ENCODE measurements at regions not wholly inside any gene's neighbourhood (a gene's known extent, or its start where the extent isn't known, plus 50 kb on each side); places are given as distances from the start of the nearest gene placed in this dataset.
A peak's percentile ranks its signal among the peaks of the same experiment; 100 is the strongest.

DNA sequence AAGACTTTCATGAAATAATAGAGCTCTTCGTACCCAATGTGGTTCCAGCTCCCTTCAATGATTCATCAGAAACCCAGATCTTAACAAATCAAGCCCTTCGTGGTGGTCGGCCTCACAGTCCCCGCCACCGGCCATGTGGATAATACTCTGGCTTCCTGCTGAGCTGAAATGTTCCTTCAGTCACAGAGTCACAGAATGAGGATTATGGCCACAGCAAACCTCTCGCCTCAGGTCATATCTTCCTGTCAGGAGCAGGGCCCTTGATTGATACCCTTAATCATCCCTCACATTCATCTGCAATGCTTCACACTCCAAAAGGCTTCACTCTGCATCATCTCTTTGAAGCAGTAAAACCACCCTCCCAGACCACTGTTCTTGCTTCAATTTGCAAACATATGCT lies 452.6 kb downstream of the OCA2 start:
- peaks cover 16 to 26% of the 10 kb centered on the region in 2 donors for H3K9me3 Mint-ChIP-seq
- ATAC-seq (no peak), DNase-seq (ENCODE audit: low spot score in 2 of 2) (no peak)
- peaks cover 0 to 10% of the 10 kb centered on the region in 2 donors for H3K36me3 Mint-ChIP-seq
- no peak overlapping the region for H3K27ac Mint-ChIP-seq

DNA sequence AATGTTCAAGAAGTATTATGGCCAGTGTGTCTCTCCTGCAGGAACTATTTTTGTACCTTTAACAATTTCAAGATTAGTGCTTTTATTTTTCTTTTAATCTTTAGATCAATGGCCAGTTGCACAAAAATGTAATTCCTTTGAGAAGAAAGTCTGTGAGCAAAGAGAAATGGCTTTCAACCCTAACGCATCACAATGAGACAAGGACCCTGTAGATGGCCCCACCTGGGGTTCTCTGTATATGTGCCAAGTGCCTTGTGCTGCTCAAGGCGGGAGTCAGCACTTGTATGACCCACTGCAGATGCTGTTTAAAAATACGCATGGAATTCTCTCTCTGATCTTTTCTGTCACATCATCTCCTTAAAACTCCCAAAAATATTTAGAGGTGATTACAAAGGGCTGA lies 453.4 kb downstream of the OCA2 start:
- ATAC-seq (no peak), DNase-seq (ENCODE audit: low spot score in 2 of 2) (no peak)
- Mint-ChIP-seq H3K36me3 (peaks cover 0 to 10% of the 10 kb centered on the region in 2 donors), H3K27ac (no peak overlapping the region), H3K9me3 (peaks cover 18 to 24% of the 10 kb centered on the region in 2 donors)

DNA sequence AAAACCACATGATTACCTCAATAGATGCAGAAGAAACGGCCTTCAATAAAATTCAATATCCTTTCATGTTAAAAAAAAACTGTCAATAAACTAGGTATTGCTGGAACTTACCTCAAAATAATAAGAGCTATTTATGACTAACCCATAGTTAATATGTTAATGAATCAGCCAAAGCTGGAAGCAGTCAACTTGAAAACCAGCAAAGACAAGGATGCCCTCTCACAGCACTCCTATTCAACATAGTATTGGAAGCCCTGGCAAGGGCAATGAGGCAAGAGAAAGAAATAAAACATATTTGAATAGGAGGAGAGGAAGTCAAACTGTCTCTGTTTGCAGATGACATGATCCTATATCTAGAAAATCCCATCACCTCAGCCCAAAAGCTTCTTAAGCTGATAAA lies 456.1 kb downstream of the OCA2 start:
- H3K27ac Mint-ChIP-seq: no peak overlapping the region
- H3K36me3 Mint-ChIP-seq: peaks cover 6 to 15% of the 10 kb centered on the region in 2 donors
- peaks cover 29 to 39% of the 10 kb centered on the region in 2 donors for H3K9me3 Mint-ChIP-seq
- no peak for DNase-seq (ENCODE audit: low spot score in 2 of 2)
- ATAC-seq: no peak

DNA sequence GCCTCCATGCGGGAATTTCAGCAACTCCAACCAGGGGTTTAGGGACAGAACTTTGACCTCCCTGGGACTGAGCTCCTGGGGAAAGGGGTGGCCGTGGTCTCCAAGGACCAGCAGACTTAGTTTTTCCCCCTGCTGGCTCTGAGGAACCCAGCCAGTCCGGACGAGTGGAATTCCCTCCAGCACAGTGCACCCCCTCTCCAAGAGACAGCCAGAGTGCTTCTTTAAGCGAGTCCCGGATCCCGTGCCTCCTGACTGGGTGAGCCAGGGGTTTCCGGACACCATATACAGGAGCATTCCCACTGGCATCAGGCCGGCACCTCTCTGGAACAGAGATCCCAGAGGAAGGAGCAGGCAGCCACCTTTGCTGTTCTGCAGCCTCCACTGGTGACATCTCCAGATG lies 459.5 kb downstream of the OCA2 start:
- H3K27ac Mint-ChIP-seq: no peak overlapping the region
- peaks cover 6 to 15% of the 10 kb centered on the region in 2 donors for H3K36me3 Mint-ChIP-seq
- peaks cover 29 to 40% of the 10 kb centered on the region in 2 donors for H3K9me3 Mint-ChIP-seq

DNA sequence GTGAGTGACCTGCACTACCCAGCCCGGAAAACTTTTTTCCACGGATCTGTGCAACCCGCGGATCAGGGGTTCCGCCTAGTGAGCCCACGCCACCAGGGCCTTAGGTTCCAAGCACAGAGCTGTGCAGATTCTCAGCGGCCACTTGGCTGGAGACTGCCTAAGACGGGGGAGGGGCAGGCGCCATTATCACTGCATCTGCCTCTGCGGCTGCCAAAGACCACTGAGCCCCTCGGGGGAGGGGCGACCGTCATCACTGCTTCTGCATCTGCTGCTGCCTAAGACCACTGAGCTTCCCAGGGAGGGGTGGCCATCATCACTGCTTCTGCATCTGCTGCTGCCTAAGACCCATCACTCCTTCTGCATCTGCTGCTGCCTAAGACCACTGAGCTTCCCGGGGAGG lies 460.2 kb downstream of the OCA2 start:
- Mint-ChIP-seq H3K36me3 (peaks cover 6 to 15% of the 10 kb centered on the region in 2 donors), H3K27ac (no peak overlapping the region), H3K9me3 (peaks cover 29 to 40% of the 10 kb centered on the region in 2 donors)
- ATAC-seq: no peak
- DNase-seq (ENCODE audit: low spot score in 2 of 2): no peak

More for the DNA sequence above, 459.5 kb downstream of the OCA2 start:
- no peak for DNase-seq (ENCODE audit: low spot score in 2 of 2)
- ATAC-seq: no peak

DNA sequence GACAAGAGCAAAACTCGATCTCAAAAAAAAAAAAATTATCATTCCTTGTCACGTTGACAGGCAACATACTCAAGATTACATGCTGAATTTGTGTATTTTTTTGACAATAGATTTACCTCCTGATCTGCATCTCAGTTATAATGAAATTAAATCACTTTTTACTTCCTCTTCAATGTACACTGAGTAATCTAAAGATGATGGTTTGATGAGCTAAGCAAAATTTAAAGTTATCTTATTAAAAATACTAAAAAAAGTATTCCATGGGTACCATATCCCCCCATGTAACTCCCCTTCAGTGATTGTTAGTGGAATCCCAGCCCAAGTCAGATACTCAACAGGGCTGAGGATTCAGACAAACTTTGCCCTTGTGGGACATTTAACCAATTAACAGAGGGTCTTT lies 463.2 kb downstream of the OCA2 start:
- ATAC-seq (no peak), DNase-seq (ENCODE audit: low spot score in 2 of 2) (no peak)
- Mint-ChIP-seq H3K27ac (no peak overlapping the region), H3K9me3 (peaks cover 18 to 28% of the 10 kb centered on the region in 2 donors), H3K36me3 (peaks cover 5 to 6% of the 10 kb centered on the region in 2 donors)

DNA sequence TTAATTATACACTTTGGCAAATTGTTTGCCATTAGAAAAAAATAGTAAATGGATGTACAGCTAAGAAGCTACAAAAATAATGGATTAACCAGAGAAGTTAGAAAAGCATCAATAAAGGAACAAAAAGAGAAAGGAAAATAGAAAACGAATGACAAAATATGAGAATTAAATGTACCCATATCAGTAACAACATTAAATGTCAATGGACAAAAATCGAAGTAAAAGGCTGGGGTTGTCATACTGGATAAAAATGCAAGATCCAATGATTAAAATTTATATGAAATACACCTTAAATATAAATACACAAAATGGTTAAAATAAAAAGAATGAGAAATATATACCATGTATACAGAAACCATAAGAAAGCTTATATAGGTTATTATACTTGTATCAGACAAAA lies 470.6 kb downstream of the OCA2 start:
- DNase-seq (ENCODE audit: low spot score in 2 of 2): no peak
- Mint-ChIP-seq H3K9me3 (peaks cover 34 to 40% of the 10 kb centered on the region in 2 donors), H3K36me3 (peaks cover 0 to 17% of the 10 kb centered on the region in 2 donors), H3K27ac (no peak overlapping the region)
- ATAC-seq: no peak

DNA sequence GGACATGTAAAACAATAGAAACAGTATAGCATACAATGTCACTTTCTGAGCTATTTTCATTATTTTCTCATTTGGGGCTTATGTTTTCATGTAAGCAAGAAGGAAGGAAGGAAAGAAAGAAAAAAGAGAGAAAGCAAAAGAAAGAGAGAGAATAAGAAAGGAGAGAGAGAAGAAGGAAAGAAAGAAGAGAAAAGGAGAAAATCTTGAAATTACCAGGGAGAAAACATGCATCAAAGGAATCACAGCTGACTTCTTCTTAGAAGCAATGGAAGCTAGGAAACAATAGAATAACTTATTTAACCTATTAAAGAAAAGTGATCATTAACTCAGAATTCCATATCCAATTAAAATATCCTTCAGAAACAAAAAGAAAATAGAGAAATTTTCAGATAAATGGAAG lies 471.5 kb downstream of the OCA2 start:
- H3K27ac Mint-ChIP-seq: no peak overlapping the region
- peaks cover 42 to 49% of the 10 kb centered on the region in 2 donors for H3K9me3 Mint-ChIP-seq
- ATAC-seq (no peak), DNase-seq (ENCODE audit: low spot score in 2 of 2) (no peak)
- peaks cover 0 to 25% of the 10 kb centered on the region in 2 donors for H3K36me3 Mint-ChIP-seq

DNA sequence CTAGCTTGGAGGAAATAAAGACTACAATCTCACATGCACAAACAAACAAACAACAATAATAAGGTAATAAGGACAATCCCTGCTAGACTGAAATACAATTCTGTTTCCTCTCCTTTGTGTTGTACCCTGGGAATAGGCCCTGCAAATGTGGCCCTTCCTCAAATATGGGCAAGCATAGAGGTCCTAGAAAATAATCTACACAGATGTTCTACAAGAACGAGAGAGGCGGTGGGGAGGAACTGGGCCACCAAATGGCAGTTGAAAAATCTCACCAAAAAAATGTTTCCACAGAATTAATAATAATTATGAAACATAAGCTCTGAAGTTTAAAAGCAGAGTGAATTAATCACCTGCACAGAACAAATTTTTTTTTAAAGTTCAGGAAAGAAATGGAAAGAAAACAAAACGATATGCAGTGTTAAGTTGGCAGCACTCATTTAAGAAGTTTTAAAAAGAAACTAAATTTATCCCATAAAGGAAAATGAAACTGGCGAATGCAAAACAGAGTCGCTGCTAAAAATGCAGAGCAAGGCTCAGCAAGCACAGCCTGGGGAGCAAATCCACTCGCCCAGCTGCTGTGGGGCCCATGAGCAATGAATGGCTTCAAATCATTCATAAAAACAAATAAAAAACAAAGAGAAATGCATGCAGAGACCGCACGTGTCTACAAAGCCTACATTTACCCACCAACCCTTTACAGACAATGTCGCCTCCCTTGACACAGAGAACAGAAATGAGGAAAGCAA lies 475.4 kb downstream of the OCA2 start:
- DNase-seq (ENCODE audit: low spot score in 2 of 2) (no peak), ATAC-seq (no peak)
- H3K9me3 Mint-ChIP-seq: peaks cover 32 to 42% of the 10 kb centered on the region in 2 donors
- peak overlapping the region in 1 of 2 donors; percentile 61 for H3K27ac Mint-ChIP-seq
- H3K36me3 Mint-ChIP-seq: peaks cover 0 to 28% of the 10 kb centered on the region in 2 donors

DNA sequence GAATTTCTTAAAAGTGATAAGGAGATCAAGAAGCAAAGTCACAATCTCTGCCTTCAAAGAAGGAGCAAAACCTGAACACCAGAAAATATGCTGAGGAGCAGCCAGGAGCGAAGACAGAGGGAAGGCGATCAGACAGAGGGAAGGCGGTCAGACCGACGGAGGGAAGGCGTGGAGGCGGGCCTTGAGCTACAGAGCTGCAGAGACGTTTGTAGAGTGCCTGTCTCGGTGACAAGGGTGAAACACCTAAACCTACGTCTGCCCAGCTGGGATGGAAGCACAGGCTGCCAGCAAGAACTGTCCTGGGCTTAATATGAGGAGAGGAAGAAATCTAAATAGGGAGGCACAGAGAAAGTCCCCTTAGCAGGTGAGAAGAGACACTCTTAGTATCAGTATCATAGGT lies 476.0 kb downstream of the OCA2 start:
- DNase-seq (ENCODE audit: low spot score in 2 of 2) (no peak), ATAC-seq (no peak)
- Mint-ChIP-seq H3K9me3 (peaks cover 28 to 37% of the 10 kb centered on the region in 2 donors), H3K27ac (no peak overlapping the region), H3K36me3 (peaks cover 0 to 23% of the 10 kb centered on the region in 2 donors)

DNA sequence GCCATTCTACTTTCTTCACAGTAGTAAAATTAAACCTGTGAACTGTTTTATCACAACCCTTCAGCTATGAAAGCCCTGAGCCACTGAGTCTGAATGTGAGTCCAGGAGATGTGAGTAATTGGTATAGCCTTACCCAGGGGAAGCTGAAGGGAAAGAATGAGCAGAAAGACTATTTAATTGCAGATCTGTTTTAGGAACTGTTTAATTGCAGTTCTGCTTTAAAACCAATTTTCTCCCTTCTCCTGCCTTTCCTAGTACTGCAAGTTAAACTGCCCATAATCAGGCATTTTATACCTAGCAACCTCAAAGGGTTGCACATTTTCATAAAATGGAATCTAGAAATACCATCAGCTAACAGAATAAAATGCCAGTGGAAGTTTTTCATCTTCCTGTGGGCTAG lies 476.7 kb downstream of the OCA2 start:
- Mint-ChIP-seq H3K9me3 (peaks cover 23 to 29% of the 10 kb centered on the region in 2 donors), H3K36me3 (peaks cover 0 to 18% of the 10 kb centered on the region in 2 donors), H3K27ac (no peak overlapping the region)
- no peak for DNase-seq (ENCODE audit: low spot score in 2 of 2)
- ATAC-seq: no peak

DNA sequence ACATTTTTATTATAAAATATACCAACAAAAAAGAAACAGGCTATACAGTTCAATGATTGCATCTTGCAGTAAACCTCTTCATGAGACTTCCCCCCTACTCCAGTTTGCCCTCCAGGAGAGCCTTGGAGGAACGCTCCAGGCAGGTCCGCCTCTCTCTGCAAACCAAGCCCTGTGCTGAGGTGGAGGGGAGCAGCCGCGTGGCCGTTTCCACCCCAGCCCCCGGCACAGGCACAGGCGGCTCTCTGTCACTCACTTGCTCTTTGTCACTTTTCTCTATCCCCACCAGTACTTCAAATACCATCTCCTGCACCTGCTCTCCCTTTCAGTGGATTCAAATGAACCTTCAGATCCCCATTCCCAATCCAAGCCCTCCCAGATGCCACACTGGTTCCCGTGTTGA lies 479.9 kb downstream of the OCA2 start:
- ATAC-seq: no peak
- peaks cover 12 to 18% of the 10 kb centered on the region in 2 donors for H3K9me3 Mint-ChIP-seq
- H3K27ac Mint-ChIP-seq: no peak overlapping the region
- DNase-seq (ENCODE audit: low spot score in 2 of 2): no peak
- H3K36me3 Mint-ChIP-seq: peaks cover 0 to 10% of the 10 kb centered on the region in 2 donors

DNA sequence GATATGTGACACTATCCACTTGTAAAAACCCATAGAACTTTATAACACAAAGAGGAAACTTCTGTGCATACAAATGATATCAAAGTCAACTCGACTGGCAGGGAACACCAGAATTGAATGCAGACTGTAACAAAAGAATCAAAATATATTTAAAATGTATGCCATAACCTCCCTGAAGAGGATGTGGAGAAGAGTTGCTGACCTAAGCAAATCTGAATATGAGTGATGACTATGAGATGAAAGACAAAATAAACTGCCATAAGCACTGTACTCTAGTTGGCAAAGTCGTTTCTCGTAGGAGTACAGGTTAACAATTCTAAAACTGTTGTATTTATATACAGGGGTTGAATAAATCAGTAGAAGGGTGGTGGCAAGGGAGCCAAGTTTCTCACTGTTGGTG lies 482.1 kb downstream of the OCA2 start:
- no peaks in the 10 kb centered on the region for H3K36me3 Mint-ChIP-seq
- no peak for DNase-seq (ENCODE audit: low spot score in 2 of 2)
- peaks cover 0 to 5% of the 10 kb centered on the region in 2 donors for H3K9me3 Mint-ChIP-seq
- no peak for ATAC-seq
- no peak overlapping the region for H3K27ac Mint-ChIP-seq

DNA sequence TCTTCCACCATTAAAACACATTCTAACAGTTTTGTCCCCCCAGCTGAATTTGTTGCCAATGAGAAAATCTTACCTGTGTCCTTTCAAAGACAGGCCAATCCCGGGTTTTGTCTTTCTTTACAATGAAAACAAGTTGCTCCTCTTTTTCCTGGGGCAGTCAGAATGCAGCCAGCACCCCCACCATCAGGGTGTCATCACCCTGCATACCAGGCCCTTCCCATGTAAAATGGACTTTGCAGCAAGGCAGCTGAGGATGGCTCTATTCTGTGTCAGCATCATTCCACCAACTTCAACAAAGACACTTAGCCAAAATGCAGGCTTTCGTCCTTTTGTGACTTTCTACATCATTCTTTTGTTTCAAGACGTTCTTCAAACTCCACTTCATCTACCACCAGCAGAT lies 490.9 kb downstream of the OCA2 start:
- Mint-ChIP-seq H3K27ac (no peak overlapping the region), H3K36me3 (peaks cover 0 to 7% of the 10 kb centered on the region in 2 donors), H3K9me3 (peaks cover 14 to 22% of the 10 kb centered on the region in 2 donors)
- no peak for ATAC-seq
- DNase-seq (ENCODE audit: low spot score in 2 of 2): no peak

DNA sequence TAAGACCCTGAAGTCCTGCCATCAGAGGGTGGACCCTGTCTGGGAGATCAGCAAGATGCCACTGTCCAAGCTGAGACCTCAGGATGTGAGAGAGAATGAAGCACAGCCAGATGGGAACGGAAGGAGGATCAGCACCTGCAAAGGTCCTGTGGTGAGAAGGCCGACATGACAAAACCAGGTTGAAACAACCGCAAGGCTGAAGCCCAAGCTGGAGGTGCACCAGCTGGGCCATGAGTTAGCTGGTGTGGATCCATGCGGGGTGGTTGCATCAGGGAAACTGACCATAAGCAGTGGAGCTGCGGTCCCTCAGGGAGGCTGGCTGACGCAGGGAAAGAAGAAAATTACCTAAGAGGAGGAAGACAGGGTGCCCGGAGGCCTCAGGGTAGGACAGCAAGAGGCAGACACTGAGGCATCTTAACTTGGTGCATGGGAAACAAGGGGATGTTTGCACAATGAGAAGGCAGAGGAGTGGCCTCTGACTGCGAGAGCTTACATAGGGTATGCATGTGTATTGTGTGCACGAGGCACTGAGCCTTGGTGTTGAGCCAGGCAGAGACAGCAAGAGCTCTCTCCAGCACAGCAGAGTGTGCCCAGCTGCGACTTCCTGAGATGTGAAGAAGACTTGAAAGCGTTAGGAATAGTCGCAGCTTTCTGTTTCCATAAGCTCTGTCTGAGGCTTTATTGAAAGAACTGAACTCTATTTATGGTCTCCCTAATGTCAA lies 497.7 kb downstream of the OCA2 start:
- Mint-ChIP-seq H3K36me3 (peaks cover 0 to 13% of the 10 kb centered on the region in 2 donors), H3K9me3 (peaks cover 27 to 30% of the 10 kb centered on the region in 2 donors)
- ATAC-seq: no peak

DNA sequence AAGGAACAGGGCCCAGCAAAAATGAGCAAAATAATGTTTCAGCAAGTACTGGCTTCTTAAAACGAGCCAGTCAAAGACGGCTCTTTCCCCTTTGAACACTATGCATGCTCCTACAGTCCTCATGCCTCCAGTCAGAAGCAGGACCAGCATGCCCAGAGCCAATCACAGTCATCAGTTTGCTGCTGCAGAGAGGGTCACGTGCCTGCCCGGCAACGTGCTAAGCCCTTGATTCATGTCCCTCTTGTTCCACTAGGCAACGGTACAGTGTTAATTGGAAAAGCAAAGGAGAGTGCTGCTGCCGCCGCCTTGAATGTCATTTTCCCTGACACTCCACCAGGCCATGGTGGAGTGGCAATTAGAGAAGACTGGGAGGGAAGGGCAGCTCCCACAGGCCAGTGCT lies 500.1 kb downstream of the OCA2 start:
- Mint-ChIP-seq H3K27ac (no peak overlapping the region), H3K9me3 (peaks cover 17 to 23% of the 10 kb centered on the region in 2 donors), H3K36me3 (peaks cover 0 to 13% of the 10 kb centered on the region in 2 donors)
- DNase-seq (ENCODE audit: low spot score in 2 of 2): no peak
- no peak for ATAC-seq

More for the DNA sequence above, 497.7 kb downstream of the OCA2 start:
- no peak for DNase-seq (ENCODE audit: low spot score in 2 of 2)
- H3K27ac Mint-ChIP-seq: no peak overlapping the region

DNA sequence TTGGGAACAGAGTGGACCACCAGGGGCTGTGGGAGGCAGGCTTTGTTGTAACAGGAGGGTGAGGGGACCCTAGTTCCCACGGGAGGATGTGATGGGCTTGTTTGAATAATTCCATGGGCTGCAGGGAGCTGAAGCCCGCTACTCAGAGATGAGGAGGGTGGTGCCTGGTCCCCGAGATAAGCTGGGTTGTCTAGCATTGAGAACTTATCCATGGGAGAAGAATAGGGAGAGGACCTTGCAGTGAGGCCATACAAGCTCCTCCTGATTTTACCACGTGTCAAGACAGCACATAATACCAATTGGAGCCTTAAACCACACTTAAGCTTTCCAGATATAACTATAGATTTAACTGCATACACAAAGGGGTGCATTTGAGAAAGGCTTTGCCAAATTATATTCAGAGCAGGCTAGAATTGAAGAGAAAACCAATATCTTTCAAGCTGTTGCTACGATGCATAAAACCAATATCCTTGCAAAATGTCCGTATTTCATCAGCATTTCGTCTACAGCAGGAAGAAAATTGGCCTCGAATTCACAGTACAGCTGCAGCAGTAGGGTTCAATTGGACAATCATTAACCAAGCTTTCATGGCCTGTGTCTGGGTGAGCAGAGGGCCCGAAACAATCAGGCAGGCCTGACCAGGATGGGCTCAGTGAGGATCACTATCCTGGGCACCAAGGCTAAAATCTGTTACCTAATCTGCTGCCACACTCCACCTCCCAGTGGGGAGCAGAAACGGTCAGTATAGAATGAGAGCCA lies 500.7 kb downstream of the OCA2 start:
- H3K27ac Mint-ChIP-seq: no peak overlapping the region
- peaks cover 14 to 20% of the 10 kb centered on the region in 2 donors for H3K9me3 Mint-ChIP-seq
- DNase-seq (ENCODE audit: low spot score in 2 of 2) (no peak), ATAC-seq (no peak)
- H3K36me3 Mint-ChIP-seq: peaks cover 0 to 13% of the 10 kb centered on the region in 2 donors
